Gastrocnemius medialis (tissue), 4 donors: ENCODE measurements at regions not wholly inside any gene's neighbourhood (a gene's known extent, or its start where the extent isn't known, plus 50 kb on each side); places are given as distances from the start of the nearest gene placed in this dataset.
A peak's percentile ranks its signal among the peaks of the same experiment; 100 is the strongest.

Experiments
- ATAC-seq, 2 donors: fragments of 150-250 bp; one replicate each; pipeline ENCODE4 v1.9.1; 2016
- DNase-seq, 2 donors: peaks; one replicate each; pipeline ENCODE4 v3.0.0-alpha.2; 2019
- H3K27ac ChIP-seq, 4 donors: fragments of 200-600 bp; sonication (generic); 1 replicate in 1 of 4; 2 replicates in 3 of 4; pipeline ENCODE4 v1.5.1; 2016 to 2018; ENCODE audit warnings: mild to moderate bottlenecking in 2 of 4, moderate library complexity in 1 of 4
- H3K27me3 ChIP-seq, 3 donors: fragments of 200-600 bp; sonication (generic) in 2 of 3; 1 replicate in 1 of 3; 2 replicates in 2 of 3; pipeline versions ENCODE4 v1.5.1 to v1.6.0; 2016 to 2019; ENCODE audit warnings: mild to moderate bottlenecking in 1 of 3, moderate library complexity in 1 of 3
- H3K36me3 ChIP-seq, 2 donors: fragments of 200-600 bp; sonication (generic) in 1 of 2; one replicate each; pipeline ENCODE4 v1.5.1; 2017 to 2018
- H3K4me1 ChIP-seq, 2 donors: fragments of 200-600 bp; sonication (generic) in 1 of 2; one replicate each; pipeline ENCODE4 v1.5.1; 2016 to 2017; ENCODE audit warnings: mild to moderate bottlenecking in 2 of 2
- H3K4me3 ChIP-seq, 4 donors: fragments of 200-600 bp; sonication (generic) in 3 of 4; 1 replicate in 1 of 4; 2 replicates in 3 of 4; pipeline ENCODE4 v1.5.1; 2016 to 2019; ENCODE audit warnings: mild to moderate bottlenecking in 2 of 4
- H3K9me3 ChIP-seq, 3 donors: fragments of 200-600 bp; sonication (generic) in 2 of 3; 1 replicate in 1 of 3; 2 replicates in 2 of 3; pipeline ENCODE4 v1.5.1; 2016 to 2019
- POLR2A ChIP-seq, 2 donors: fragments of 450-650 bp; IDR thresholded peaks; one replicate each; pipeline ENCODE4 v1.6.1; 2017; ENCODE audit warnings: antibody characterized with exemption in 2 of 2, mild to moderate bottlenecking in 2 of 2, moderate library complexity in 2 of 2
- in situ Hi-C, 4 donors: fragments of 200-750 bp; cut with MboI; loops; one replicate each; pipeline versions ENCODE4 v1.15.0 to v1.8.0; 2017; ENCODE audit warnings: low sequenced_read_pairs in 4 of 4
- intact Hi-C: fragments of 100-400 bp; cut with DNase I; formaldehyde crosslinking; loops from one replicate; pipeline ENCODE4 v1.15.1; 2023; ENCODE audit warnings: low total_unique reads
- TF ChIP-seq, protein P1 (sequence below), 5 experiments: fragments of 450-650 bp in 3 of 5; fragments of 200-600 bp in 2 of 5; sonication (generic) in 2 of 5; IDR thresholded peaks in 4 of 5; conservative IDR thresholded peaks in 1 of 5; 1 replicate in 4 of 5; 2 replicates in 1 of 5; pipeline ENCODE4 v1.5.1; 2016 to 2019; ENCODE audit warnings: antibody characterized with exemption in 5 of 5, mild to moderate bottlenecking in 3 of 5, moderate library complexity in 3 of 5

GRCh38 chr2:64268330-64269048, 124.3 kb upstream of the PELI1 start:
- intact Hi-C loops, result no loop called here
- ATAC-seq, result no peak
- H3K27ac ChIP-seq, result no peak overlapping the region

DNA sequence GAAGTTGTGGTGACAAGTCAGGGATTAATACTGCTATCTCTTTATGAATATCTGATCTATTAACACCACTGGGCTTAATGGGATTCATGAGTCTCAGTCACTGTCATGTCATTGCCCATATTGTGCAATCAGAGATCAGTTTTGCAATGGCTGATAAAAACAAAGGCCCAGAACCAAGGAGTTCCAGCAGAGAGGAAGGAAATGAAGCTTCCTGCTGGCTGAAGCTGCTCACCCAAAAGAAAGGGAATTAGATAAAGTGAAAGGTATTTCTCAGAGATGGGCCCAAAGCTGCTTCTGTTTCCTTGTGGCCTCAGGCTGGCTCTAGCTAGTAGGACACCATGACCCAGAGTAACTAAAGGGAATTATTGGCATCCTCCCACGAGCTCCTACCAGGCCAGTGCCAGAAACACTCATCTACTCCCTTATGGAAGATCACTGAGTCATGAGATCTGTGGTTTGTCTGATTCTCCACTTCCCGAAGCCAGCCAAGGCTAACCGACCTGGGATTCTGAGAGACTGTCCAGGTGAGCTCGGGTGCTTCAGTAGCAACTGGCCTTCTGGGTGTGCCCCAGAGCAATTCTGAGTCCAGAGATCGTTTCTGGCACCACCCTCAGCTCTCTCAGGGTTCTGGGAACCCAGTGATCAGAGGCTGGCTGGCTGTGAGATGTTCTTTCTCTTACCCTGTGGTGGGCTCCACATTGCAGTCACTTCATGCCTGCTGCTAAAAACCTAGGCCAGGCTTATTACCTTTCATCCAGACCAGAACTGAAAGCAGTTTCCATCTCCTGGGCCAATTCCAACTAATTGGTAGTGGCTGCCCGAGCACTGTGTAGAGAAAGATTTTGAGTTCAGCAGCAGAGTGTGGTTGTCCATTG, 129.5 kb upstream of the PELI1 start:
- peaks cover 11 to 19% of the 10 kb centered on the region in 2 donors for H3K4me1 ChIP-seq
- no peak overlapping the region for H3K4me3 ChIP-seq
- H3K9me3 ChIP-seq, result no peaks in the 10 kb centered on the region
- ATAC-seq, result peak; percentile 85 to 90
- in situ Hi-C loops (no loop called here), intact Hi-C loops (loop anchor here (10.0 kb wide), 1 partner anchor 49 kb away; no protein-coding TSS in a partner anchor)
- DNase-seq, result peak; percentile 46 to 59
- H3K27me3 ChIP-seq, result no peaks in the 10 kb centered on the region
- no peak for TF ChIP-seq POLR2A (IDR thresholded peaks at IDR 0.05)
- TF ChIP-seq, protein P1, sequence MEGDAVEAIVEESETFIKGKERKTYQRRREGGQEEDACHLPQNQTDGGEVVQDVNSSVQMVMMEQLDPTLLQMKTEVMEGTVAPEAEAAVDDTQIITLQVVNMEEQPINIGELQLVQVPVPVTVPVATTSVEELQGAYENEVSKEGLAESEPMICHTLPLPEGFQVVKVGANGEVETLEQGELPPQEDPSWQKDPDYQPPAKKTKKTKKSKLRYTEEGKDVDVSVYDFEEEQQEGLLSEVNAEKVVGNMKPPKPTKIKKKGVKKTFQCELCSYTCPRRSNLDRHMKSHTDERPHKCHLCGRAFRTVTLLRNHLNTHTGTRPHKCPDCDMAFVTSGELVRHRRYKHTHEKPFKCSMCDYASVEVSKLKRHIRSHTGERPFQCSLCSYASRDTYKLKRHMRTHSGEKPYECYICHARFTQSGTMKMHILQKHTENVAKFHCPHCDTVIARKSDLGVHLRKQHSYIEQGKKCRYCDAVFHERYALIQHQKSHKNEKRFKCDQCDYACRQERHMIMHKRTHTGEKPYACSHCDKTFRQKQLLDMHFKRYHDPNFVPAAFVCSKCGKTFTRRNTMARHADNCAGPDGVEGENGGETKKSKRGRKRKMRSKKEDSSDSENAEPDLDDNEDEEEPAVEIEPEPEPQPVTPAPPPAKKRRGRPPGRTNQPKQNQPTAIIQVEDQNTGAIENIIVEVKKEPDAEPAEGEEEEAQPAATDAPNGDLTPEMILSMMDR (IDR thresholded peaks at IDR 0.05 in 4 of 5, conservative IDR thresholded peaks at IDR 0.05 in 1 of 5), result no peak
- H3K27ac ChIP-seq, result peak overlapping the region; percentile 72 to 81 (median 78)
- no peaks in the 10 kb centered on the region for H3K36me3 ChIP-seq

More at GRCh38 chr2:64268330-64269048, 124.3 kb upstream of the PELI1 start:
- TF ChIP-seq POLR2A (IDR thresholded peaks at IDR 0.05), result no peak
- TF ChIP-seq, protein P1 (IDR thresholded peaks at IDR 0.05 in 4 of 5, conservative IDR thresholded peaks at IDR 0.05 in 1 of 5), result no peak
- no peak for DNase-seq
- Histone ChIP-seq H3K4me3 (no peak overlapping the region), H3K27me3 (no peaks in the 10 kb centered on the region), H3K36me3 (no peaks in the 10 kb centered on the region), H3K9me3 (no peaks in the 10 kb centered on the region), H3K4me1 (peaks cover 8 to 14% of the 10 kb centered on the region in 2 donors)
- in situ Hi-C loops, result no loop called here

GRCh38 chr2:64274399-64275173, 130.4 kb upstream of the PELI1 start:
- Histone ChIP-seq H3K4me1 (peaks cover 11 to 19% of the 10 kb centered on the region in 2 donors), H3K27ac (peak overlapping the region; percentile 72 to 81 (median 78)), H3K4me3 (no peak overlapping the region), H3K9me3 (no peaks in the 10 kb centered on the region), H3K27me3 (no peaks in the 10 kb centered on the region), H3K36me3 (no peaks in the 10 kb centered on the region)
- in situ Hi-C loops (no loop called here), intact Hi-C loops (loop anchor here (10.0 kb wide), 1 partner anchor 50 kb away; no protein-coding TSS in a partner anchor)
- DNase-seq (no peak), ATAC-seq (no peak)
- TF ChIP-seq, protein P1 (IDR thresholded peaks at IDR 0.05 in 4 of 5, conservative IDR thresholded peaks at IDR 0.05 in 1 of 5), result no peak
- TF ChIP-seq POLR2A (IDR thresholded peaks at IDR 0.05), result no peak

DNA sequence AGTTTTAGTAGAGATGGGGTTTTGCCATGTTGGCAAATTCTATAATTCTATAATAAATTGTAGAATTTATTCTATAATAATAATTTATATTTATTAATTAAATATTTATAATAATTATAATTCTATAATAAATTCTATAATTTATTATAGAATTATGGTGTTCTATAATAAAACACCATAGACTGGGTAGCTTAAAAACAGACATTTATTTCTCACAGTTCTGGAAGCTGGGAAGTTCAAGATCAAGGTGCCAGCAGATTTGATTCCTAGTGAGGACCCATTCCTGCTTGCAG, 130.9 kb upstream of the PELI1 start:
- Histone ChIP-seq H3K27me3 (no peaks in the 10 kb centered on the region), H3K4me3 (no peak overlapping the region), H3K9me3 (no peaks in the 10 kb centered on the region), H3K36me3 (no peaks in the 10 kb centered on the region), H3K27ac (no peak overlapping the region), H3K4me1 (peaks cover 11 to 19% of the 10 kb centered on the region in 2 donors)
- TF ChIP-seq, protein P1 (IDR thresholded peaks at IDR 0.05 in 4 of 5, conservative IDR thresholded peaks at IDR 0.05 in 1 of 5), result no peak
- no peak for TF ChIP-seq POLR2A (IDR thresholded peaks at IDR 0.05)
- ATAC-seq, result no peak
- in situ Hi-C loops (no loop called here), intact Hi-C loops (loop anchor here (10.0 kb wide), 1 partner anchor 50 kb away; no protein-coding TSS in a partner anchor)
- DNase-seq, result no peak
